ENCODE measurements at regions not wholly inside any gene's neighbourhood (a gene's known extent, or its start where the extent isn't known, plus 50 kb on each side); places are given as distances from the start of the nearest gene placed in this dataset.
"Not testable (repeated sequence)": the region's sequence is repeated elsewhere in the genome, so short reads cannot be mapped to it uniquely, and the experiment has no call there.

- not testable (repeated sequence) for TF ChIP-seq CTCF (IDR thresholded peaks at IDR 0.05; ENCODE audit: insufficient read depth, low read length); GABPA (IDR thresholded peaks at IDR 0.05; ENCODE audit: low read depth); POLR2AphosphoS5 (IDR thresholded peaks at IDR 0.05; ENCODE audit: low read depth); SPI1 (IDR thresholded peaks at IDR 0.05; ENCODE audit: borderline replicate concordance, low read depth)
Measured at GRCh38 chr5:12573916-12574297, 669.7 kb upstream of the CTNND2 start.
